Loucy (cell line): ENCODE measurements at regions not wholly inside any gene's neighbourhood (a gene's known extent, or its start where the extent isn't known, plus 50 kb on each side); places are given as distances from the start of the nearest gene placed in this dataset.

Experiments used
- H2AFZ ChIP-seq: fragments of 200-600 bp; sonication (generic); 2 replicates; pipeline ENCODE4 v1.6.0; 2016; ENCODE audit warnings: antibody characterized with exemption, mild to moderate bottlenecking, low read length, moderate library complexity
- H3F3A ChIP-seq: fragments of 200-600 bp; 2 replicates; pipeline ENCODE4 v1.6.0; 2016; ENCODE audit warnings: antibody characterized with exemption, low read depth, mild to moderate bottlenecking
- H3K27me3 ChIP-seq: fragments of 200-600 bp; sonication (generic); 2 replicates; pipeline ENCODE4 v1.6.1; 2014; ENCODE audit warnings: low read length, mild to moderate bottlenecking; ENCODE audit not compliant: insufficient read depth, poor library complexity, severe bottlenecking
- H3K36me3 ChIP-seq: fragments of 200-600 bp; sonication (generic); 2 replicates; pipeline ENCODE4 v1.6.1; 2016; ENCODE audit warnings: low read length; ENCODE audit not compliant: insufficient read depth
- H3K4me1 ChIP-seq: fragments of 200-600 bp; sonication (generic); 2 replicates; pipeline ENCODE4 v1.5.1; 2014; ENCODE audit warnings: low read length, mild to moderate bottlenecking; ENCODE audit not compliant: insufficient read depth, poor library complexity, severe bottlenecking
- H3K4me2 ChIP-seq: fragments of 200-600 bp; sonication (generic); 2 replicates; pipeline ENCODE4 v1.6.0; 2014; ENCODE audit warnings: antibody characterized with exemption, low read length, low read depth, mild to moderate bottlenecking; ENCODE audit not compliant: poor library complexity, severe bottlenecking
- H3K4me3 ChIP-seq: fragments of 200-600 bp; sonication (generic); 2 replicates; pipeline ENCODE4 v1.5.1; 2014; ENCODE audit warnings: low read length, mild to moderate bottlenecking, mixed read lengths; ENCODE audit not compliant: poor library complexity, severe bottlenecking
- H3K79me2 ChIP-seq: fragments of 200-600 bp; sonication (generic); 2 replicates; pipeline ENCODE4 v1.6.1; 2014; ENCODE audit warnings: low read length; ENCODE audit not compliant: insufficient read depth
- H3K9ac ChIP-seq: fragments of 200-600 bp; sonication (generic); 2 replicates; pipeline ENCODE4 v1.6.0; 2014; ENCODE audit warnings: mild to moderate bottlenecking, low read depth, low read length, moderate library complexity; ENCODE audit not compliant: poor library complexity, severe bottlenecking
- H3K9me2 ChIP-seq: fragments of 200-600 bp; sonication (generic); replicated peaks from 2 replicates; pipeline ENCODE4 v1.6.1; 2016; ENCODE audit warnings: low read depth, low read length, mixed read lengths
- H3K9me3 ChIP-seq: fragments of 200-600 bp; sonication (generic); 2 replicates; pipeline ENCODE4 v1.6.1; 2014; ENCODE audit warnings: mild to moderate bottlenecking, antibody characterized with exemption, low read length, low read depth; ENCODE audit not compliant: insufficient read depth
- H4K20me1 ChIP-seq: fragments of 200-600 bp; sonication (generic); 2 replicates; pipeline ENCODE4 v1.6.0; 2014; ENCODE audit warnings: antibody characterized with exemption, low read length, mild to moderate bottlenecking; ENCODE audit not compliant: insufficient read depth, poor library complexity, severe bottlenecking
- EZH2phosphoT487 ChIP-seq: fragments of 200-600 bp; IDR thresholded peaks from 2 replicates; pipeline ENCODE4 v1.6.1; 2018; ENCODE audit warnings: antibody characterized with exemption, mild to moderate bottlenecking, moderate library complexity, borderline replicate concordance
- TF ChIP-seq, protein P1 (sequence below): fragments of 200-600 bp; sonication (generic); conservative IDR thresholded peaks from 2 replicates; pipeline ENCODE4 v1.5.1; 2014; ENCODE audit warnings: mild to moderate bottlenecking, antibody characterized with exemption, low read length

DNA sequence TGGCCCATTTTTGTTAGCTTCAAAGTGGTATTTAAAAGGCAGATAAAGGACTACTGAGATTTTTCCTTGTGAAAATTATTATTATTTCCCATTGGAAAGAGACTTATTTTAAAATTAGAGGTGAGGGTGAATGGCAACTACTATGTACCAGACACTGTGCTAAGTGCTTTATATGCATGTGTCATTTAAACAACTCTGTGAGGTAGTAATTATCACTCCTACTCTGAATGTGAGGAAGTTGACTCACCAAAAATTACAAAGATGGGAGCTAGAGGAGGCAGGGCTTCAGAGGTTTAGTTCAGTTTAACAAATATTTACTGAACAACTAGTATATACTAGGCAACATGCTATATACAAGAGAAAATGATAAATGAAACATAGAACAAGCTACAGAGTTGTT lies 78.2 kb downstream of the MSL3 start:
- Histone ChIP-seq H3K4me1 (no peaks in the 10 kb centered on the region), H3K79me2 (no peaks in the 10 kb centered on the region), H3K27me3 (no peaks in the 10 kb centered on the region), H4K20me1 (no peaks in the 10 kb centered on the region), H3K4me2 (no peak overlapping the region), H3K9ac (no peak overlapping the region), H3F3A (no peaks in the 10 kb centered on the region), H2AFZ (no peak overlapping the region), H3K9me3 (no peaks in the 10 kb centered on the region), H3K4me3 (no peak overlapping the region), H3K9me2 (no peaks in the 10 kb centered on the region), H3K36me3 (no peaks in the 10 kb centered on the region)
- TF ChIP-seq, protein P1, sequence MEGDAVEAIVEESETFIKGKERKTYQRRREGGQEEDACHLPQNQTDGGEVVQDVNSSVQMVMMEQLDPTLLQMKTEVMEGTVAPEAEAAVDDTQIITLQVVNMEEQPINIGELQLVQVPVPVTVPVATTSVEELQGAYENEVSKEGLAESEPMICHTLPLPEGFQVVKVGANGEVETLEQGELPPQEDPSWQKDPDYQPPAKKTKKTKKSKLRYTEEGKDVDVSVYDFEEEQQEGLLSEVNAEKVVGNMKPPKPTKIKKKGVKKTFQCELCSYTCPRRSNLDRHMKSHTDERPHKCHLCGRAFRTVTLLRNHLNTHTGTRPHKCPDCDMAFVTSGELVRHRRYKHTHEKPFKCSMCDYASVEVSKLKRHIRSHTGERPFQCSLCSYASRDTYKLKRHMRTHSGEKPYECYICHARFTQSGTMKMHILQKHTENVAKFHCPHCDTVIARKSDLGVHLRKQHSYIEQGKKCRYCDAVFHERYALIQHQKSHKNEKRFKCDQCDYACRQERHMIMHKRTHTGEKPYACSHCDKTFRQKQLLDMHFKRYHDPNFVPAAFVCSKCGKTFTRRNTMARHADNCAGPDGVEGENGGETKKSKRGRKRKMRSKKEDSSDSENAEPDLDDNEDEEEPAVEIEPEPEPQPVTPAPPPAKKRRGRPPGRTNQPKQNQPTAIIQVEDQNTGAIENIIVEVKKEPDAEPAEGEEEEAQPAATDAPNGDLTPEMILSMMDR = no peak

DNA sequence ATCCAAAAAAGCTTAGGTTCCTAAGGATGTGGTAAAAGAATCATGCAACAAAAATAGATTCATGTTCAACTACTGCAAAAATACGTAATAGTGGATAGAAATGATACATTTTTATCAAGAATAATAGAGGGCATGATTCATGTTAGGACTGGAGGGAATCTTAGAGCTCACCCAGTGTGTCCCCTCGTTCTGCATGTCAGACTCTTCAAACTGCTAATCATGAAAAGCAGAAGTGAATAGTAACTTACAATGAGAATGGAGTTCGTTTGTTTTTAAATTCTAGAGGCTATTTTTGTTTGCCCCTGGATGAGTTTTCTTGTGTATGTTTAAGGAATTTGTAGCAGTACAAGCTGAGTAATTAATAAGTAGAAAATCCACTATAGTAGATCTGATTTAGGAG lies 79.4 kb downstream of the MSL3 start:
- no peak for TF ChIP-seq EZH2phosphoT487
- TF ChIP-seq, protein P1 = no peak
- no peaks in the 10 kb centered on the region for H3K9me2 ChIP-seq
- no peak overlapping the region for H2AFZ ChIP-seq
- no peaks in the 10 kb centered on the region for H4K20me1 ChIP-seq
- no peaks in the 10 kb centered on the region for H3F3A ChIP-seq
- H3K9me3 ChIP-seq = no peaks in the 10 kb centered on the region
- H3K36me3 ChIP-seq = no peaks in the 10 kb centered on the region
- no peaks in the 10 kb centered on the region for H3K4me1 ChIP-seq
- no peaks in the 10 kb centered on the region for H3K27me3 ChIP-seq
- H3K4me3 ChIP-seq = no peak overlapping the region
- no peak overlapping the region for H3K4me2 ChIP-seq
- H3K9ac ChIP-seq = no peak overlapping the region
- H3K79me2 ChIP-seq = no peaks in the 10 kb centered on the region

DNA sequence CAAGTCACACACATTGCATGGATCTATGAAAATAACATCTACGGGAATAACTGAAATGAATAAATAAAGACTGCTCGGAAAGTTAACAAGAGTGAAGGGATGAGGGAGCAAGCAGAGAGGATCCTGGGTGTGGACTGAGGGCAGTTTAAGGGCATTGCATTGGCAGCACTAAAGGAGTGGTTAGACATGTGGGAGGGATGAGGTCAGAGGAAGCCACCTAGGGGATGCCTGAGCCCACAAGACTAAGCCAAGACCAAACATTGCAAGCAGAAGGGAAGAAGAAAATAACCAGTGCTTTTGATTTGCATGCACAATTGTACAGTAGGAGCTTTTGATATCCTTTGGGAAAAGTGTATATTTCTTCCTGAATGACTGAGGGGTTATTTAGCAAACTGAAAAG lies 106.1 kb downstream of the MSL3 start:
- Histone ChIP-seq H3K4me1 (peaks cover 8% of the 10 kb centered on the region), H3F3A (no peaks in the 10 kb centered on the region), H3K4me2 (no peak overlapping the region), H3K79me2 (no peaks in the 10 kb centered on the region), H3K9me3 (no peaks in the 10 kb centered on the region), H3K9me2 (no peaks in the 10 kb centered on the region), H3K27me3 (no peaks in the 10 kb centered on the region), H3K36me3 (no peaks in the 10 kb centered on the region), H3K9ac (no peak overlapping the region), H4K20me1 (no peaks in the 10 kb centered on the region), H3K4me3 (no peak overlapping the region), H2AFZ (no peak overlapping the region)
- no peak for TF ChIP-seq EZH2phosphoT487
- TF ChIP-seq, protein P1 = no peak
